ENCODE measurements at regions not wholly inside any gene's neighbourhood (a gene's known extent, or its start where the extent isn't known, plus 50 kb on each side); places are given as distances from the start of the nearest gene placed in this dataset.
A peak's percentile ranks its signal among the peaks of the same experiment; 100 is the strongest.

DNA sequence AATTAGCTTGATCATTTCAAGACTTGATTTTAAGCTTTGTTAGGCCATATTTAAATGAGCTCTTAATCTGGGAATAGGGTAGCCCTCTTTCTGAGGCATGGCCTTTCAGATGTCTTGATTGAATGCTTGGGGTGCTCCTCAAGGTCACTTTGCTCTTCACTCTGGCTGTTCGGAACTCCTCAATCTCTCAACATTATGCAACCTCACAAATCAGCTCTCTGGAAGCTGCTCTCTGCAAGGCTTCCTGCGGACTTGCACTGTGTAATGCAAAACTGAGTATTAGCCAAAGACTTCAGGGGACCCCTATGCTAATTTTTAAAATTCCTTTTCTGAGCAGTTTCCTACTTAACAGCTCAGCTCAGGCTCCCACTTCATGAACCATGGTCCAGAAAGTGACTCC is 398.3 kb downstream of the PRDM5 start:
- no peak for DNase-seq

DNA sequence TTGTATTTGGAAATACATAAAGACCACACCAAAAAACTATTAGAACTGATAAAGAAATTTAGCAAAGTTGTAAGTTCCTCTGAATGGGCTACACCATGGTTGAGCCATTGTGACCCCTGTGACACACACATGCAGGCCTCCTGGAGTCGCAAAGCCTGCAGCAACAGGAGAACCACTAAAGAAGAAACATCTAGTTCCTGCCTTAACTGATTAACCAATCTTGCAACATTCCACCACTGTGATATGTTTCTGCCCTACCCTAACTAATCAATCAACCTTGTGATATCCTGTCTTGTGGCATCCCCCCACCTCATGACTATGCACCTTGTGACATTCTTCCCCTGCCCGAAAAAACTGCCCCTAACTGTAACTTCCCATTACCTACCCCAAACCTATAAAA is 401.8 kb downstream of the PRDM5 start:
- no peak for DNase-seq

DNA sequence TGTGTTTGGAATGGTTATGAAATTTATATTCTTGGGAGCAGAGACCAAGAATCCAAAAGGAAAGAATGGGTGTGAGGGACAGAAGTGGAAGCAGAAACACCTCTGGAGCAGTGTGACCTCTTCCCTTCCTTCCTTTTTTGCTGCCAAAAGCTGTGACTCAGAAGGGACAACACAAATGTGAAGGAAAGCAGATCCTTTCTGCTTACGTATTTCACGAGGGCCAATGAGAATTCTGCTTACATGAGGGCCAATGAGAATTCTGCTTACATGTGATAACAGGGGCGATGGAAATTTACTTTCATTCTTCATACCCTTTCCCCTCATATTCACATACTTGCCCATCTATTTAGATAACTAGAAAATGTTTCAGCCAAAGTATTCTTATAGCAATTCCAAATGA is 404.6 kb downstream of the PRDM5 start:
- peak; percentile 88 for DNase-seq

DNA sequence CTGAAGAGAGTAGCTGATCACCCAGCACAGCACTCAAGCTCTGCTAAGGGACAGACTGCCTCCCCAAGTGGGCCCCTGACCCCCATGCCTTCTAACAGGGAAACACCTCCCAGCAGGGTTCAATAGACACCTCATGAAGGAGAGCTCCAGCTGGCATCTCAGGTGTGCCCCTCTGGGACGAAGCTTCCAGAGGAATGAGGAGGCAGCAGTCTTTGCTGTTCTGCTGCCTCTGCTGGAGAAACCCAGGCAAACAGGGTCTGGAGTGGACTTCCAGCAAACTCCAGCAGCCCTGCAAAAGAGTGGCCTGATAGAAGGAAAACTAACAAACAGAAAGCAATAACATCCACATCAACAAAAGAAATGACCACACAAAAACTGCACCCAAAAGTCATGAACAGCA is 412.8 kb downstream of the PRDM5 start:
- DNase-seq: no peak

GRCh38 chr4:120509222-120509621 is 413.3 kb downstream of the PRDM5 start:
- DNase-seq: no peak

DNA sequence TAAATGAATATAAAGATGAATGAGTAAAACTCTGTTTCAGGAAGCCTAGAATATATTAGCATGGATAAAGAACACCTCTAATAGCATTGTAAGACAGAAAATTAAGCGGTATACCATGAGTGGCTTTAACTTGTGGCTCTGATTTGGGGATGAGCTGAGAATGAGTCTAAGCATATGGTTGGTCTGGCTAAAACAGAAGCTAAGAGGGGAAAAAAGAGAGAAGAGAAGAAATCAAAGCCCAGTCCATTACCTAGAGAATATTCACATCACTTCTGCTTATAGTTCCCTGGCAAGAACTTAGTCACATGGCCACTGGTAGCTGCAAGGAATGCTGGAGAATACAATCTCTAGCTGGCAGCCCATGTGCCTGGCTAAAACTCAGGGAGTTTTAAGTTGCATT is 414.5 kb downstream of the PRDM5 start:
- no peak for DNase-seq

- DNase-seq: no peak
These were observed 416.0 kb downstream of the PRDM5 start for GRCh38 chr4:120506536-120506935.

DNA sequence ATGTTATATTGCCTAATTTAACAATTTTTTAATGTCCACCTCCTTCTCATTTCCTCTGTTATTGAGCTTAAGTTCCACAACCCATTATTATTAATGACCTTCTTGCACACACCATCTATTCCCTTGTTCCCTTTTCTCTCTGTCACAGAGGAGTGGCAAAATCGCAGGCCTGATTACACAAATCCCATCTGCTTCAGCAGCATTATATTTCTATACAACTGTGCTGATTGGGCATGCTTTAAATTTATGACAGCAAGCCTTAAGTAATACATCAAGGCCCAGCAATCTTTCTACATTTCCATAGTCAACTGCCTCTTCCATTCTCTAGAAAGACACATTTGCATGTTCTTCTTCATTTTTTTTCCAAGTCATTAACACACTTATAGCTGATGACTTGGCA is 423.8 kb downstream of the PRDM5 start:
- DNase-seq: no peak

DNA sequence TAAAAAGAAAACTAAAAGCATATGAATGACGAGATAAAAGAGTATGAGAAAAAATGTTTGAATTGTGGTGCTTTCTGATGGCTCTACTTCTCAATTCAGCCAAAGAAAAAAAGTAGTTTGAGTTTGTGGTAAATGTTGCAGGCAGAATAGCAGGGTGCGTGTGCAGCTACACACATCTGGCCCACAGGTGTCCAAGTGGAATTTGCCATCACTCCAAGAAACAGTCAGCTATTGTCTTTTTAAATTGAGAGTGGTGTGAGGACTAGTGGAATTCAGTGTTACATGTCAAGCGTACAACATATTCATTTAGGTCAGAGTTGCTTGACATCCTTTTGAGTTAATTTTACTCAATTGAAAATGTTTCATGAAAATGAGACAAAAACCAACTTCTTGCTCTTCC is 424.8 kb upstream of the MAD2L1 start:
- no peak for DNase-seq

DNA sequence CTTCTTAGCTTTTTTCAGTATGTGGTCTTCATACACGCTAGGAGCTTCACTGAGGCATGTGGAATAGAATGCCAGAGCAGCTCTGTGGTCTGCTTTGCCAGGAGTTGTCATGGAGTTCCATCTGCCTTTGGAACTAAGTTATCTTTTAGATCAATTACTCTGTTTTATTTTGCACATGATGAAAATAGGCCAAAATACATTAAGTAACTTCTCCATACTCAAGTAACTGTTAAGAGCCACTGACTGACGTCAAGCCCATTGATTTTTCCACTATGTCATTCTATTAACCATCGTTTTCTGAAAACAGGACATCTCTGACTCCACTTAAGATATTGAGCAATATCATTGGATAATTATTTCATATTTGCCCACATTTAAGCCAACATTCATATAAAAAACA is 415.1 kb upstream of the MAD2L1 start:
- DNase-seq: no peak

- no peak for DNase-seq
These were observed 405.9 kb upstream of the MAD2L1 start for GRCh38 chr4:120472447-120473131.

DNA sequence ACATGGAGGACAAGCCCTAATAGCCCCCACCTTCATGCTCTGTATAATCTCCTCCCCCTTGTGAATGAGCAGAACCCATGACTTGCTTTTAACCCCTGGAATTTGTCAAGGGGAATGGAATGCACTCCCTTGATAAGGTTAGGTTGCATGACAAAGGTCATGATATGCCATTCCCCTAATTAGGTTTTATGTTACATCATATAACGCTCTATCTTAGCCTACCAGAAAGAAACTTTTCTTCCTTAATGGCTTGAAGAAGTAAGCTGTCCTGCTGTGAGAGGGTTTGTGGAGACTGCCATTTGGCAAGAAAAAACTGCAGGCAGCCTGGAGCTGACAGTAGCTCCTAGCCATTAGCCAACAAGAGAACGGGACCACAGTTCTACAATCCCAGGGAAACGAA is 399.8 kb upstream of the MAD2L1 start:
- no peak for DNase-seq

GRCh38 chr4:120454788-120455187 is 388.1 kb upstream of the MAD2L1 start:
- DNase-seq: no peak

GRCh38 chr4:120452536-120452935 is 385.9 kb upstream of the MAD2L1 start:
- DNase-seq: no peak

- DNase-seq: no peak
These were observed 385.4 kb upstream of the MAD2L1 start for GRCh38 chr4:120452001-120452400.

DNA sequence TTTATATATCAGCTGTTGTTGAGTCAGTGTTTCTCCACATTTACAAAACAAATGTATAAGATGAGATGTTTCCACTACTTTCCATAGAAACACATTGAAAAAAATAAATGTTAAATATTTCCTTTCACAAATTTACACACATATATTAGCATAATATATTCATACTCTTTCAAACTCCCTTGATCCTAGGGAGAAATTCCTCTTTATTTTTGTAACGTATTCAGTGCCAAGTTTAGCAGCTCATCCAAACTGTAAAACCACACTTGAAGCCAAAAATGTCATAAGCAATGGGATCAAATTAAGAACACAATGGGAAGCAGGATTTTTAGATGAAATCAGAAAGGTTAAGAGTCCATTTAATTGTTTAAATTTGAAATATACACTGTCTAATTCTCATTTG is 381.1 kb upstream of the MAD2L1 start:
- no peak for DNase-seq

GRCh38 chr4:120446051-120446567 is 379.5 kb upstream of the MAD2L1 start:
- DNase-seq: no peak

DNA sequence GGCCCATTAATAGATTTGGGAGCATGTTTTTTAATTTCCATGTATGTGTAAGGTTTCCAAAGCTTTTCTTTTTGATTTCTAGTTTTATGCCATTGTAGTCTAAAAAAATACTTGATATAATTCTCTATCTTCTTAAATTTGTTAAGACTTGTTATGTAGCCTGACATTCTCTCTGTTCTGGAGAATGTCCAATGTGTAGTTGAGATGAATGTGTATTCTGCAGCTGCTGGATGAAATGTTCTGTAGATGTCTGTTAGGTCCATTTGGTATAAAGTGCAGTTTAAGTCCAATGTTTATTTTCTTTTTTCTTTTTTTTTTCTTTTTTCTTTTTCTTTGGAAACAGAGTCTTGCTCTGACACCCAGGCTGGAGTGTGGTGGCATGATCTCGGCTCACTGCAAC is 378.5 kb upstream of the MAD2L1 start:
- DNase-seq: no peak

DNA sequence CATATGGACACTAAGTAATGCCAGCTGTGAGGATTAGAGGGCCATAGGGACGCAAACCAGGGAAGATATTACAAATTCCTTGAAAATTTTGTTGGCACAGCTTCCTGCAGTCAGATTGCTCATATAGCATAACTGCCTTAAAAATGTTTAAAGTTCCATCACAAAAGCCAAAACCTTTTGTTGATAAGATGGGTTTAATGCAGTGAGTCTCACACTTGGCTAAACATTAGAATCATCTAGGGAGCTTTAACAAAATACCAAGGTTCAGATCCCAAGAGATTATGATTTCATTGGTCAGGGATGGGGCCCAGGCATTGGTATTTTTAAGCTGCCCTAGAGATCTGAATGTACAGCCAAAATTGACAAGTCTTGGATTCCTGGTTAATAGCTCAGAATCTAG is 376.5 kb upstream of the MAD2L1 start:
- DNase-seq: no peak

DNA sequence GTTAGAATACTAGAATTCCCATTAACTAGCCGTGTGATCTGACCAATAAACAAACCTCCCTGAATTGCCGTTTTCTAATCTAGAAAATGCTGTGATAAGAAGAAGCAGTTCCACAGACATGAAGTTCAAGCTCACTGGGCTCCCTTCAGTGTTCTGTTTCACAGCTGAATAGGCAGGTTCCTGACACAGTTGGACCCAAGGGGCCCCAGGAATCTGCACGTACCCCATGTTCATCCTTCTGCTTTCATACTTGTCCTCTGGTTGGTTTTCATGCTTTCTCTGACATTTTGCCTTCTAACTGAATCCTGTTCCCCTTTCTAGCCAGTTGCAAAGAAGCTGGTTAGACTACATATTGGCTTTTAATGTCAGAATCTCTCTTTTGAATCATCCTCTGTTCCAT is 374.1 kb upstream of the MAD2L1 start:
- no peak for DNase-seq

DNA sequence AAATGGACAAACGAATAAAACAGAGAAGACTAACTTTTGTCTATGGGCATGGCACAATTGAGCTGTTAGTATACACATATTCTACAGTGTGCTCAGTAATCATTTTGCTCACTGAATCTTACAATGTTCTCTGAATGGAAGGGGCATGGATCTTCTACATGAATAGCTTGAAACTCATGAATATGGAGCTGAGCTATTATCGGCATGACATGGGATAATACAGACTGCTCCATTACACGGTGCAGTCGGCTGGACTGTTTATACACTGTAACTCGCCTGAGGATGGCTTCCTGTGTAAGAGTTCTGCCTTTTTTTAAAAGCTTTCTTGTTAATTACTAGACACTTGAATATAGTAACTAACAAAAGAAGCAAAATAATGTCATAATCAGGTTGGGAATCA is 368.5 kb upstream of the MAD2L1 start:
- no peak for DNase-seq

DNA sequence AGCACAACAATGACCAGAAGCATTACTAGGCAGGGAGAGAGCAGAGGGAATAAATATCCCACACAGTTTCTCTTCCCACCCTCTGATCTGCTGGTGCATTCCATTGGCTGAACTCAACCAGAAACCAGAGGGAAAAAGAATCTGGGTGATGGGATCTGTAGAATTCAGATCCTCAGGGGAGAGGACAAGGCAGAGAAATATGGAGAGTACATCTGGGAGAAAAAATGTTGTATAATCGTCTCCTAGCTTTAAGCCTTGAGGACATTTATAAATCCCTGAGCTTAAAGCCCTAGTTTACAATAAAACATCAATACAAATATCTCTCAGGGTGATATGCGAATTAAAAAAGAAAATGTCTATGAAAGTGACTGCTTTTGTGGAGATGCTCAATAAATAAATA is 368.1 kb upstream of the MAD2L1 start:
- no peak for DNase-seq

GRCh38 chr4:120432301-120432860 is 365.7 kb upstream of the MAD2L1 start:
- no peak for DNase-seq

DNA sequence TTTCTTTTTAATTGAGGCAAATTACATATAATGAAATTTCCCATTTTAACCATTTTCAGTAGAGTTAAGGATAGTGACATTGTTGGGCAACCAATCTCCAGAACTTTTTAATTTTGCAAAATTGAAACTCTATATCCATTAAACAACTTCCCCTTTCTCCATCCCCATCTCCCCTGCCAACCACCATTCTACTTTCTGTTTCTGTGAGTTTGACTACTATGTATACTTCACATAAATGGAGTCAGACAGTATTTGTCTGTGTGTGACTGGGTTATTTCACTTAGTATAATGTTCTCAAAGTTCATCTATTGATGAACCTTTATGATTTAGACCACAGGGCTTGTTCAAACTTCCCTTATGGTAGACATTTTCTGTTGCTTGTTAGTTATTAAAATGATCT is 364.5 kb upstream of the MAD2L1 start:
- DNase-seq: no peak

DNA sequence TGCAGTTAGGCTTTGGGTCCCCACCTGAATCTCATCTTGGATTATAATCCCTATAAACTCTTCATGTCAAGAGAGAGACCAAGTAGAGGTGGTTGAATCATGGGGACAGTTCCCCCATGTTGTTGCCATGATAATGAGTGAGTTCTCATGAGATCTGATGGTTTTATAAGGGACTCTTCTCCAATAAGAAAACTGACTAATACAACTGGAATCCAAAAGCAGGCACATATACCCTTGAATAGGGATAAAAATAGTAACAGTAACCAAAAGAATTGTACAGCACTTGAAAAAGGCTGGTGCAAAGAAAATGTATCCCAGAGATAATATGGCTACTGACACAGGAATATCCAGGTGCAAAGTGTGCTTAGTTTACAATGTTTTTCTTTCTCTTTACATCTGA is 351.5 kb upstream of the MAD2L1 start:
- no peak for DNase-seq
